H9 (cell line): ENCODE measurements at regions not wholly inside any gene's neighbourhood (a gene's known extent, or its start where the extent isn't known, plus 50 kb on each side); places are given as distances from the start of the nearest gene placed in this dataset.

ENCODE experiments used
- DNase-seq: peaks from one replicate; pipeline ENCODE4 v3.0.0-alpha.2; 2017
- H2AFZ ChIP-seq: one replicate; pipeline ENCODE4 v1.6.1; 2013; ENCODE audit warnings: mild to moderate bottlenecking, low read length, control low read depth, moderate library complexity
- H2AK5ac ChIP-seq: 2 replicates; pipeline ENCODE4 v1.6.1; 2013; ENCODE audit warnings: low read length, control low read depth, mixed read lengths; ENCODE audit not compliant: insufficient read length
- H2BK120ac ChIP-seq: one replicate; pipeline ENCODE4 v1.6.1; 2013; ENCODE audit warnings: low read depth, mild to moderate bottlenecking, low read length, control low read depth, inconsistent platforms; ENCODE audit not compliant: poor library complexity, severe bottlenecking
- H2BK12ac ChIP-seq: 2 replicates; pipeline ENCODE4 v1.6.1; 2013; ENCODE audit warnings: low read length, control low read depth, mixed read lengths, low read depth; ENCODE audit not compliant: insufficient read length
- H2BK15ac ChIP-seq: 2 replicates; pipeline ENCODE4 v1.6.1; 2013; ENCODE audit warnings: low read depth, low read length, control low read depth
- H2BK20ac ChIP-seq: one replicate; pipeline ENCODE4 v1.6.1; 2013; ENCODE audit warnings: low read depth, mild to moderate bottlenecking, low read length, control low read depth, inconsistent platforms; ENCODE audit not compliant: poor library complexity, severe bottlenecking
- H2BK5ac ChIP-seq: 2 replicates; pipeline ENCODE4 v1.6.1; 2013; ENCODE audit warnings: low read length, control low read depth, mixed read lengths; ENCODE audit not compliant: insufficient read length
- H3K14ac ChIP-seq: 2 replicates; pipeline ENCODE4 v1.6.1; 2013; ENCODE audit warnings: low read length, control low read depth; ENCODE audit not compliant: insufficient read depth
- H3K18ac ChIP-seq: 2 replicates; pipeline ENCODE4 v1.6.1; 2013; ENCODE audit warnings: low read depth, mild to moderate bottlenecking, mixed read lengths, low read length, control low read depth; ENCODE audit not compliant: insufficient read length
- H3K23ac ChIP-seq: 2 replicates; pipeline ENCODE4 v1.6.1; 2013; ENCODE audit warnings: low read length, control low read depth, mixed read lengths, low read depth; ENCODE audit not compliant: insufficient read length
- H3K23me2 ChIP-seq: 2 replicates; pipeline ENCODE4 v1.6.1; 2013; ENCODE audit warnings: low read depth, mild to moderate bottlenecking, mixed read lengths, low read length, control low read depth; ENCODE audit not compliant: insufficient read length, poor library complexity, severe bottlenecking
- H3K27ac ChIP-seq: 2 replicates; pipeline ENCODE4 v1.5.1; 2013; ENCODE audit warnings: low read length, control low read depth, mixed read lengths, low read depth; ENCODE audit not compliant: insufficient read length
- H3K27me3 ChIP-seq: 2 replicates; pipeline ENCODE4 v1.6.1; 2013; ENCODE audit warnings: low read length, control low read depth, inconsistent platforms; ENCODE audit not compliant: insufficient read depth
- H3K4ac ChIP-seq: 2 replicates; pipeline ENCODE4 v1.6.1; 2013; ENCODE audit warnings: low read depth, mild to moderate bottlenecking, control low read depth, inconsistent platforms, low read length, moderate library complexity
- H3K4me1 ChIP-seq: 2 replicates; pipeline ENCODE4 v1.6.1; 2013; ENCODE audit warnings: low read length, control low read depth, inconsistent platforms; ENCODE audit not compliant: insufficient read depth
- H3K4me2 ChIP-seq: 2 replicates; pipeline ENCODE4 v1.6.1; 2013; ENCODE audit warnings: low read length, control low read depth, mixed read lengths; ENCODE audit not compliant: insufficient read length, insufficient read depth
- H3K56ac ChIP-seq: 2 replicates; pipeline ENCODE4 v1.6.1; 2013; ENCODE audit warnings: low read depth, mild to moderate bottlenecking, mixed read lengths, low read length, control low read depth; ENCODE audit not compliant: insufficient read length
- H3K79me1 ChIP-seq: 2 replicates; pipeline ENCODE4 v1.6.1; 2013; ENCODE audit warnings: low read depth, mild to moderate bottlenecking, moderate library complexity, low read length, control low read depth, inconsistent platforms; ENCODE audit not compliant: insufficient read depth, poor library complexity, severe bottlenecking
- H3K79me2 ChIP-seq: 2 replicates; pipeline ENCODE4 v1.6.1; 2013; ENCODE audit warnings: low read length, control low read depth, inconsistent platforms; ENCODE audit not compliant: insufficient read depth
- H3K9ac ChIP-seq: 2 replicates; pipeline ENCODE4 v1.6.1; 2013; ENCODE audit warnings: low read length, control low read depth, mixed read lengths; ENCODE audit not compliant: insufficient read length; ENCODE audit errors: extremely low read depth
- H3K9me3 ChIP-seq: one replicate; pipeline ENCODE4 v1.6.1; 2013; ENCODE audit warnings: low read depth, low read length, inconsistent platforms; ENCODE audit not compliant: control insufficient read depth
- H3T11ph ChIP-seq: one replicate; pipeline ENCODE4 v1.6.1; 2013; ENCODE audit warnings: mild to moderate bottlenecking, low read length, control low read depth, inconsistent platforms
- H4K20me1 ChIP-seq: one replicate; pipeline ENCODE4 v1.6.1; 2013; ENCODE audit not compliant: control insufficient read depth, insufficient read length, insufficient read depth
- H4K5ac ChIP-seq: 2 replicates; pipeline ENCODE4 v1.6.1; 2013; ENCODE audit warnings: low read depth, mild to moderate bottlenecking, mixed read lengths, low read length, control low read depth; ENCODE audit not compliant: insufficient read length
- H4K8ac ChIP-seq: replicated peaks from 2 replicates; pipeline ENCODE4 v1.6.1; 2013; ENCODE audit warnings: low read length, control low read depth, mixed read lengths, low read depth; ENCODE audit not compliant: insufficient read length
- H4K91ac ChIP-seq: 2 replicates; pipeline ENCODE4 v1.6.1; 2013; ENCODE audit warnings: low read depth, mild to moderate bottlenecking, moderate library complexity, mixed read lengths, low read length, control low read depth; ENCODE audit not compliant: insufficient read length
- H3K27ac Mint-ChIP-seq, 3 experiments: 2 replicates in 2 of 3; 3 replicates in 1 of 3; pipeline ENCODE4 v1.8.0; 2020 to 2021; ENCODE audit warnings: mixed read lengths in 3 of 3, mild to moderate bottlenecking in 1 of 3, moderate library complexity in 1 of 3
- H3K27me3 Mint-ChIP-seq: 2 replicates; pipeline ENCODE4 v1.8.0; 2021; ENCODE audit warnings: low read depth, mild to moderate bottlenecking, moderate library complexity, mixed read lengths
- H3K36me3 Mint-ChIP-seq, 3 experiments: 2 replicates in 2 of 3; 3 replicates in 1 of 3; pipeline ENCODE4 v1.8.0; 2020 to 2021; ENCODE audit warnings: low read depth in 3 of 3, mixed read lengths in 3 of 3; ENCODE audit not compliant: insufficient read depth in 1 of 3
- H3K4me1 Mint-ChIP-seq, 2 experiments: 2 replicates each; pipeline ENCODE4 v1.8.0; 2020; ENCODE audit warnings: mixed read lengths in 2 of 2
- H3K4me3 Mint-ChIP-seq, 2 experiments: 2 replicates in 1 of 2; 3 replicates in 1 of 2; pipeline ENCODE4 v1.8.0; 2020 to 2021; ENCODE audit warnings: mild to moderate bottlenecking in 2 of 2, mixed read lengths in 2 of 2, moderate library complexity in 1 of 2
- H3K9me3 Mint-ChIP-seq, 2 experiments: 2 replicates in 1 of 2; 3 replicates in 1 of 2; pipeline ENCODE4 v1.8.0; 2020; ENCODE audit warnings: mild to moderate bottlenecking in 2 of 2, mixed read lengths in 2 of 2, moderate library complexity in 1 of 2
- CTCF ChIP-seq: fragments of 200-600 bp; sonication (generic); conservative IDR thresholded peaks from 3 replicates; pipeline ENCODE4 v1.8.0; 2021; ENCODE audit warnings: antibody characterized with exemption, mild to moderate bottlenecking
- WGBS: extraction: QIAGEN DNeasy Blood & Tissue Kit; methylation state at CpG from one replicate; pipeline ENCODE4 v1.1.7; 2013; ENCODE audit warnings: missing lambda C conversion rate, low lambda C conversion rate, mixed read lengths; ENCODE audit not compliant: insufficient read length; ENCODE audit errors: extremely low coverage; 5-methylcytosine and 5-hydroxymethylcytosine counted together

- Histone ChIP-seq H4K20me1 (no peaks in the 10 kb centered on the region), H4K8ac (no peak overlapping the region), H2BK15ac (no peak overlapping the region), H2BK5ac (no peak overlapping the region), H2BK20ac (no peak overlapping the region), H3K4me2 (no peak overlapping the region), H3K23me2 (no peaks in the 10 kb centered on the region), H3K14ac (no peak overlapping the region), H2AK5ac (no peak overlapping the region), H3T11ph (no peak overlapping the region), H4K91ac (no peak overlapping the region), H2BK120ac (no peak overlapping the region), H2BK12ac (no peak overlapping the region), H3K23ac (no peak overlapping the region), H3K79me2 (no peaks in the 10 kb centered on the region), H3K9ac (no peak overlapping the region), H3K4ac (no peak overlapping the region), H3K27ac (no peak overlapping the region), H2AFZ (no peak overlapping the region), H3K4me1 (no peaks in the 10 kb centered on the region), H3K79me1 (no peaks in the 10 kb centered on the region), H3K9me3 (no peaks in the 10 kb centered on the region), H4K5ac (no peak overlapping the region), H3K18ac (no peak overlapping the region), H3K27me3 (no peaks in the 10 kb centered on the region; the same call in 1 of the 2 replicates), H3K56ac (no peak overlapping the region)
- Mint-ChIP-seq H3K36me3 (no peaks in the 10 kb centered on the region), H3K9me3 (no peaks in the 10 kb centered on the region), H3K4me3 (no peak overlapping the region), H3K27ac (no peak overlapping the region), H3K4me1 (peaks cover 0 to 1% of the 10 kb centered on the region in 2 experiments; a peak in 1 of 4 replicates), H3K27me3 (peaks cover 10% of the 10 kb centered on the region)
- no peak for TF ChIP-seq CTCF
- no peak for DNase-seq
- whole genome bisulfite sequencing, result no CpG with 5 or more reads among the region's 7 CpGs
Observed at GRCh38 chr16:51067352-51067751, 83.7 kb downstream of the SALL1 start.
